Stomach (tissue), 8 donors: ENCODE measurements at regions not wholly inside any gene's neighbourhood (a gene's known extent, or its start where the extent isn't known, plus 50 kb on each side); places are given as distances from the start of the nearest gene placed in this dataset.

ENCODE experiments used
- DNase-seq, 2 donors: peaks; one replicate each; pipeline versions ENCODE4 v3.0.0 to v3.0.0-alpha.2; 2013 to 2019
- H3K27ac ChIP-seq, 5 donors: fragments of 200-600 bp in 4 of 5; sonication (generic) in 4 of 5; one replicate each; pipeline ENCODE4 v1.5.1; 2013 to 2019; ENCODE audit warnings: mild to moderate bottlenecking in 1 of 5, moderate library complexity in 1 of 5
- H3K27me3 ChIP-seq, 3 donors: fragments of 200-600 bp; sonication (generic); one replicate each; pipeline ENCODE4 v1.5.1; 2017 to 2019; ENCODE audit warnings: mixed run types in 1 of 3
- H3K36me3 ChIP-seq, 4 donors: fragments of 200-600 bp; sonication (generic); 1 replicate in 3 of 4; 2 replicates in 1 of 4; pipeline ENCODE4 v1.5.1; 2016 to 2019
- H3K4me1 ChIP-seq, 4 donors: fragments of 200-600 bp; sonication (generic); one replicate each; pipeline ENCODE4 v1.5.1; 2016 to 2019
- H3K4me3 ChIP-seq, 4 donors: fragments of 200-600 bp; sonication (generic) in 3 of 4; one replicate each; pipeline ENCODE4 v1.5.1; 2016 to 2019; ENCODE audit warnings: mild to moderate bottlenecking in 1 of 4
- H3K9me3 ChIP-seq, 4 donors: fragments of 200-600 bp; sonication (generic); one replicate each; pipeline ENCODE4 v1.5.1; 2016 to 2019
- EP300 ChIP-seq: sonication (generic); formaldehyde crosslinking; IDR thresholded peaks from one replicate; pipeline ENCODE4 v1.6.1; 2017; ENCODE audit warnings: antibody characterized with exemption
- POLR2A ChIP-seq, 4 donors: fragments of 450-650 bp; IDR thresholded peaks; one replicate each; pipeline ENCODE4 v1.6.1; 2016; ENCODE audit warnings: antibody characterized with exemption in 4 of 4, control low read depth in 2 of 4, mild to moderate bottlenecking in 1 of 4, moderate library complexity in 1 of 4
- POLR2AphosphoS5 ChIP-seq, 3 donors: sonication (generic); formaldehyde crosslinking; IDR thresholded peaks; one replicate each; pipeline ENCODE4 v1.6.1; 2016; ENCODE audit warnings: antibody characterized with exemption in 3 of 3
- WGBS, 5 donors: extraction: QIAGEN DNeasy Blood & Tissue Kit in 3 of 5; methylation state at CpG; one replicate each; pipeline versions ENCODE4 v1.1.5 to v1.1.7; 2013 to 2018; 5-methylcytosine and 5-hydroxymethylcytosine counted together
- intact Hi-C: fragments of 100-400 bp; cut with DNase I; formaldehyde crosslinking; loops from one replicate; pipeline ENCODE4 v1.15.1; 2023; ENCODE audit warnings: low total_unique reads
- TF ChIP-seq, protein P1 (sequence below), 7 experiments: fragments of 450-650 bp in 4 of 7; fragments of 200-600 bp in 3 of 7; sonication (generic) in 3 of 7; IDR thresholded peaks; one replicate each; pipeline ENCODE4 v1.5.1; 2016 to 2019; ENCODE audit warnings: antibody characterized with exemption in 7 of 7, control low read depth in 2 of 7, mild to moderate bottlenecking in 1 of 7
- donor health status: healthy with polysubstance abuse.
- donor health status: Bipolar disorder and iron deficiency.
- donor health status: healthy.

DNA sequence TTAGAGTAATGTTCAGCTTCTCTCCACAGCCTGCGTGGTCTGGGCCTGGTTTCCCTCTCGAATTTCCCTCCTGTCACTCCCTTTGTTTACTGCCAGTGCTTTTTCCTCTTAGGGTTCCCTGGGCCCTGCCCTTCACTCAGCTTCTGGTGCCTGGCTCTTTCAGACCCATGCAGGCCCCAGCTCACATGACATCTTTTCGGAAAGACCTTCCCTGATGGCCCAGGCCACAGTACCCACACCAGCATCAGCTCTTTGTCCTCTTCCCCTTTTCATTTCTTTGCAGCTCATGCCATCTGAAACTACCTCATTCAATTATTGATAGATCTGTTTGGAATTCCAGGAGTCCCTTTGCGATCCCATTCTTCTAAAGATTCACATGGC is 68.1 kb upstream of the ABL1 start:
- Histone ChIP-seq H3K27ac (peak overlapping the region in 1 of 5 donors; percentile 52), H3K9me3 (no peaks in the 10 kb centered on the region), H3K27me3 (no peaks in the 10 kb centered on the region), H3K4me1 (peaks cover 7 to 46% (median 27%) of the 10 kb centered on the region in 4 donors), H3K36me3 (no peaks in the 10 kb centered on the region), H3K4me3 (no peak overlapping the region)
- intact Hi-C loops = loop anchor here (5.0 to 10.0 kb wide), 2 partner anchors 95 to 178 kb away; no protein-coding TSS in a partner anchor
- TF ChIP-seq, protein P1, sequence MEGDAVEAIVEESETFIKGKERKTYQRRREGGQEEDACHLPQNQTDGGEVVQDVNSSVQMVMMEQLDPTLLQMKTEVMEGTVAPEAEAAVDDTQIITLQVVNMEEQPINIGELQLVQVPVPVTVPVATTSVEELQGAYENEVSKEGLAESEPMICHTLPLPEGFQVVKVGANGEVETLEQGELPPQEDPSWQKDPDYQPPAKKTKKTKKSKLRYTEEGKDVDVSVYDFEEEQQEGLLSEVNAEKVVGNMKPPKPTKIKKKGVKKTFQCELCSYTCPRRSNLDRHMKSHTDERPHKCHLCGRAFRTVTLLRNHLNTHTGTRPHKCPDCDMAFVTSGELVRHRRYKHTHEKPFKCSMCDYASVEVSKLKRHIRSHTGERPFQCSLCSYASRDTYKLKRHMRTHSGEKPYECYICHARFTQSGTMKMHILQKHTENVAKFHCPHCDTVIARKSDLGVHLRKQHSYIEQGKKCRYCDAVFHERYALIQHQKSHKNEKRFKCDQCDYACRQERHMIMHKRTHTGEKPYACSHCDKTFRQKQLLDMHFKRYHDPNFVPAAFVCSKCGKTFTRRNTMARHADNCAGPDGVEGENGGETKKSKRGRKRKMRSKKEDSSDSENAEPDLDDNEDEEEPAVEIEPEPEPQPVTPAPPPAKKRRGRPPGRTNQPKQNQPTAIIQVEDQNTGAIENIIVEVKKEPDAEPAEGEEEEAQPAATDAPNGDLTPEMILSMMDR (IDR thresholded peaks at IDR 0.05) = no peak
- no peak for TF ChIP-seq EP300
- WGBS, 5 donors = 51 to 65% (median 59%) methylated on average over 4 of the region's 4 CpGs
- DNase-seq = no peak

DNA sequence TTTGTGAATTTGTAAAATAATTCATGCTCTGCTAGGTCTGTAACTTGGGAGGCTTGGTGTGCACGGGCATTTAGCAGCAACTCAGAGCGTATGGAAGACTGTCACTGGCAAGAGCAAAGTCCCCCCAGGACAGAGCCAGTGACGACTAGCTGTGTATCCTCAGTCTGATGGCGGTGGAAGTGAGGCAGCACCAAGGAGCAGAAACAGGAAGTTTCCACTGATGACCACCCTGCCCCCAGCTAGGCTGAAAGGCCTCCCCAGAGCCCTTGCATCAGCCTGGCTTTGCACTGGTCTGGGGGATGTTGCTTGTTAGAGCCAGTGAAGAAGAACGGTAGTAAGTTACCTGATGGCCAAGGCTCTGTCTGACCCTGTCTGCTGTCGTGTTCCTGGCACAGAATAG is 66.8 kb upstream of the ABL1 start:
- WGBS, 5 donors = 55 to 64% (median 58%) methylated on average over 5 to 6 of the region's 6 CpGs
- TF ChIP-seq, protein P1 (IDR thresholded peaks at IDR 0.05) = no peak
- Histone ChIP-seq H3K4me1 (peaks cover 7 to 46% (median 27%) of the 10 kb centered on the region in 4 donors), H3K27ac (no peak overlapping the region), H3K36me3 (no peaks in the 10 kb centered on the region), H3K4me3 (no peak overlapping the region), H3K9me3 (no peaks in the 10 kb centered on the region), H3K27me3 (no peaks in the 10 kb centered on the region)
- intact Hi-C loops = loop anchor here (5.0 to 10.0 kb wide), 2 partner anchors 94 to 177 kb away; no protein-coding TSS in a partner anchor
- DNase-seq = peak in 1 of 2 donors; percentile 44

DNA sequence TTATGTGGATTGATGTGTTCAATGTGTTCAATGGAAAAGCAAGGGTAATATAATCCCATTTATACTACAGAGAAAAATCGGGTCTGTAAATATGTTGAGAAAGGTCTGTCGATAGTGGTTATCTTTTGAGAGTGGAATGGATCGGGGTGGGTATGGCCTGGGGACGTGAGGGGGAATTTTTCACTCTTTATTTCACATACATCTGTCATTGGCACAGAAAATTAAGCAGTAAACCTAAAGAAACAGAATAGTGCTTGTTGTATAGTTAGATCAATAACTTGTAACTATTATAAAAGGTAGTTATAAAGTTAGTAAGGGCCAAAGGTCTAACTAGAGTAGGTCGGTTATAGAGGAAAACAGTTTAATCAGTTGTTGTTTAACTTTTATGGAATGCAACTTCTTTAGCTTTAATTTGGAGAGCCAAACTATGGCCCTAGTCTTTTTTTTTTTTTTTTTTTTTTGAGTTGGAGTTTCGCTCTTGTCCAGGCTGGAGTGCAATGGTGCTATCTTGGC is 66.1 kb upstream of the ABL1 start:
- intact Hi-C loops = loop anchor here (5.0 to 10.0 kb wide), 2 partner anchors 93 to 176 kb away; no protein-coding TSS in a partner anchor
- 35 to 70% (median 54%) methylated on average over 6 of the region's 6 CpGs for WGBS, 5 donors
- no peaks in the 10 kb centered on the region for H3K27me3 ChIP-seq
- H3K9me3 ChIP-seq = no peaks in the 10 kb centered on the region
- no peak for TF ChIP-seq POLR2AphosphoS5 (IDR thresholded peaks at IDR 0.05)
- TF ChIP-seq POLR2A (IDR thresholded peaks at IDR 0.05) = no peak
- TF ChIP-seq EP300 = no peak
- TF ChIP-seq, protein P1 (IDR thresholded peaks at IDR 0.05) = no peak
- H3K4me3 ChIP-seq = no peak overlapping the region
- no peak for DNase-seq
- H3K27ac ChIP-seq = no peak overlapping the region
- no peaks in the 10 kb centered on the region for H3K36me3 ChIP-seq
- H3K4me1 ChIP-seq = peaks cover 7 to 46% (median 27%) of the 10 kb centered on the region in 4 donors

DNA sequence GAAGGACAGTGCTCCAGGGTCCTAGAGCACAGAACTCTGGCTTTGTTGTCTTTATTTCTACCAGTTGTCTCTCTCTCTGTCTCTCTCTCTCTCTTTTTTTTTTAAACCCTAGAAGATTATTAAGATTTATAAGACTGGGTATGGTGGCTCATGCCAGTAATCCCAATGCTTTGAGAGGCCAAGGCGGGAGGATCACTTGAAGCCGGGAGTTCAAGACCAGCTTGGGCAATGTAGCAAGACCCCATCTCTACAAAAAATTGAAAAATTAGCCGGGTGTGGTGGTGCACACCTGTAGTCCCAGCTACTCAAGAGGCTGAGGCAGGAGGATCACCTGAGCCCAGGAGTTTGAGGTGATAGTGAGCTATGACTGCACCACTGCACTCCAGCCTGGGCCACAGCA is 65.0 kb upstream of the ABL1 start:
- intact Hi-C loops = no loop called here
- no peak overlapping the region for H3K27ac ChIP-seq
- WGBS, 5 donors = 63 to 100% (median 85%) methylated on average over 3 of the region's 3 CpGs

More for the DNA sequence above, 65.0 kb upstream of the ABL1 start:
- Histone ChIP-seq H3K27me3 (no peaks in the 10 kb centered on the region), H3K4me3 (no peak overlapping the region), H3K36me3 (no peaks in the 10 kb centered on the region), H3K4me1 (peaks cover 7 to 53% (median 29%) of the 10 kb centered on the region in 4 donors), H3K9me3 (no peaks in the 10 kb centered on the region)
- DNase-seq = no peak
- no peak for TF ChIP-seq EP300
- TF ChIP-seq POLR2AphosphoS5 (IDR thresholded peaks at IDR 0.05) = no peak
- TF ChIP-seq, protein P1 (IDR thresholded peaks at IDR 0.05) = no peak
- no peak for TF ChIP-seq POLR2A (IDR thresholded peaks at IDR 0.05)
